Daoy (cell line): ENCODE measurements at regions not wholly inside any gene's neighbourhood (a gene's known extent, or its start where the extent isn't known, plus 50 kb on each side); places are given as distances from the start of the nearest gene placed in this dataset.
A peak's percentile ranks its signal among the peaks of the same experiment; 100 is the strongest.

Source experiments
- DNase-seq: peaks from one replicate; pipeline ENCODE4 v3.0.0-alpha.2; 2015; ENCODE audit warnings: low read depth

GRCh38 chr4:147054228-147054872 is 108.7 kb upstream of the TTC29 start:
- no peak for DNase-seq

GRCh38 chr4:147056940-147057610 is 111.4 kb upstream of the TTC29 start:
- DNase-seq: no peak

- DNase-seq: peak; percentile 14
Observed at GRCh38 chr4:147057611-147058190, 112.0 kb upstream of the TTC29 start.

- no peak for DNase-seq
Observed at GRCh38 chr4:147059064-147059731, 113.5 kb upstream of the TTC29 start.

DNA sequence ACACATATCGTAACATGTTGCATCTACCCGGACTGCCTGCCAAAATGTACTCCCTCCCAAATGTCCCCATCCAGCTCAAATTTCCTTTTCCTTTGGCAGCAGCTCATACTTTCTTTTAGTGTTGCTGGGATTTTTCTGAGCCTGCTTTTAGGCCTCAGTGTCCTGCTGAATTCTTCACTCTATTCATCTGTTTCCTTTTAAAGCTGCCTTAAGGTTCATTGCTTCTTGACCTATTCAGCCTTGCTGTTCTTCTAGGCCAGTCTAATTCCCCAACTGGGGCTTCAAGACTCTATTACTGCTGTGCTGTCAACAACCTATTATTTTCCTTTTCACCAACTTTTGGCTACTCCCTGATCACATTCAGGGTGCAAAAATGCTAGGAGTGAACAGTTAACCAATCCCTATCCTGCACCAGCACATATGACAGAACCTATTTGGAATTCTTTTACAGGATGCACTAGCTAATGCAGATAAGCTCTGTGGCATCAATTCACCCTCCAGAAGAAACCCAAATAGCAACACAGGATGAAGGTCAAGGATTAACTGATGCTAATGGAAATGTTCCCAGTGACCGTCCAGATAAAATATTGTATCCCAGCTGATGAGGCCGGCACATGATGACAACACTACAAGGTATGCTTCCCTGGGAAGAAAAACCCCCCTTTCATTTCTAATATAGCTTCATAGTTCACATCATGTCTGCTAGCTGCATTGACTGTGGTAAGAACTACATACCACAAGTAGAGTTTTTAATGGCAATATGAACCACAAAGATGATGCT is 114.7 kb upstream of the TTC29 start:
- no peak for DNase-seq

DNA sequence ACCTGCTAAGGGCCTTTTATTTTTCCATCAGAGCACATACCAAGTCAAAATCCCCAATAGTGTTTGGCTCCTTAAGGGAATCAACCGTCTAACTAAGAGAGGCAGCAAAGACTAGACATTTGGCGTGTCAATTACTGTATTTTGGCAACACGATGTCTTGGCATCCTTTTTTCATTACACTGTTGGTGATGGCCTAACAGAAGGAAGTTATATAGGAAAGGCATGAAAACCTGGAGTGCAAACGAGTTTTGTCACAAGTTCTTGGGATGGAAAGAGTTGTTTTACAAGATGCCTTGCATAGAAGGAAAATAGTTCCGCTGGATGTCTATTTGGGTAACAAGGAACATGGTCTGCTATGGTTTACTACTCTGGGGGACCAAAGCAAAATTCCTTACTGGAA is 119.2 kb upstream of the TTC29 start:
- DNase-seq: no peak

DNA sequence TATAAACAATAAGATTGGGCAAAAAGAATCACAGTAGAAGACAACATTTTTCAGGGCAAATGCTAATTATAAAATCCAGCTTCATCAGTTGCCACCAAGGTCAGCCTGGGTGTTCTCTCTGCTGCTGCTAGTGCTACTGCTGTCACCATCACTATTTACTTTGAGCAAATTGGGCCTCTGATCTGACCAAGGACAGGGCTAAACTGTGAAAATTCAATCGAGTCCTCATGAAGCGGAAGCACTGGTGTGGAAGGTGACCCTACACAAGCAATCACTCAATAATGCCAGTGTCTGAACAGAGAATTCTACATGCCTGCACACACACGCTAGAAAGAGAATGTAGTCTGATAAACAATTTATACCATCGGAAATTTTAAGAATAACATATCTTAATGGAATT is 122.9 kb upstream of the TTC29 start:
- no peak for DNase-seq

DNA sequence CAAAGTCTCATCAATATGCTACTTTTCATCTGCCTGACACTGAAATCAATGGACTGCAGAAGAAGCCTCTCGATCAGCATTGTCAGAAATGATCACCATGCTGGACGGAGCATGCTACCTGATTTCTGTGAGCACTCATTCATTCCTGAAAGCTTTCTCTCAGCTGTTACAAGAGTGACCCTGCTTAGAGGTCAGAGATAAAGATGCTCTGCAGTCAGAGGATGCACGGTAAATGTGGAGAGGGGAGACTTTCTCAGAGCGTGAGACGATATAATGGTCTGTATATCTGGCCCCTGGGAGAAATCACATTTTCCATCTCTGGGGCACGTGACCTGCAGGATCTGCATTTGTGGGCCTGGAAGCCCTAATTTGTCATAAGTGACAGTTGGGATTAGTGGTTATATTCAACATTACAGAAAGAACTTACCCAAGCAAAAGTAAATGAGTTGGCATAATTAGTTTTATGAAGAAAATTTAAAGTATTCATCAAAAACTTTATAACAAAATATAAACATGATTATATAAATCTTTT is 125.6 kb upstream of the TTC29 start:
- DNase-seq: no peak

DNA sequence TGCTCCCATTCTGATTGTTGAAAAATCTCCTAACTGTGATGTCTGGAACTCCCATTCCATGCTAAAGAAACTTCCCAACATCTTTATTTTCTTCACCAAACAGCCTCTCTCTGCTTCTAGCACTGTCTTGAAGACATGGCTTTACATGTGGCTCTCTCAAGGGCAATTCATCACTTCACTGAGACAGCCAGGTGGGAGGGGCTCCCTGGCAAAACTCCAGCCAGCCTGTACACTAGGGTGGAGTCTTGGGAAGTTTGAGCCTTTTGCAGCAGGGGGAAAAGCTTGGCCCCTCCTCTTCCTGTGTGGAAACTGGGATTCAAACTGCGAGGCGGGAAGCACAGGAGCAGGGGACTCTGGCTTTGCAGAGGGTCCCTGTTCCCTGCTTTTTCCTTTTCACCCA is 130.5 kb upstream of the TTC29 start:
- no peak for DNase-seq

- DNase-seq: no peak
Observed at GRCh38 chr4:147076728-147077127, 131.1 kb upstream of the TTC29 start.

- DNase-seq: no peak
Observed at GRCh38 chr4:147078362-147078761, 132.7 kb upstream of the TTC29 start.

GRCh38 chr4:147078875-147079658 is 133.4 kb upstream of the TTC29 start:
- DNase-seq: peak; percentile 3

DNA sequence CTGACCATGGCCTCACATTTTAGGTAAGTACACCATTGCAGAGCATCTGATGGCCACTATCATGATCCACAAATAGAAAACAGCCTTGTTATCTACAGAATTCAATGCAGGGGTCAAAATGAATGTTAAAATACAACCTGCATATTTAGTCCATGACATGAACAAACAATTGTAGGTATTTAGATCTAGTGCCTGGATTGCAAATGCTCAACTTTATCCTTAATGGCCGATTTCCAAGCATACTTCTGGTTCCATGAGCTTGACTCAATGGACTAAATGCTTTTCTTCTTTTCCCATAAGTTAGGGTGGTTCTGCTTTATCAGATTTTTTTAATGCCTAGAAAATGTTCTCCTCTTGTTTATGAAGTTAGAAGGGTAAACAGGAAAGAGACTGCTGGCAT is 139.2 kb upstream of the TTC29 start:
- DNase-seq: no peak

- DNase-seq: no peak
Observed at GRCh38 chr4:147085781-147086180, 140.1 kb upstream of the TTC29 start.

DNA sequence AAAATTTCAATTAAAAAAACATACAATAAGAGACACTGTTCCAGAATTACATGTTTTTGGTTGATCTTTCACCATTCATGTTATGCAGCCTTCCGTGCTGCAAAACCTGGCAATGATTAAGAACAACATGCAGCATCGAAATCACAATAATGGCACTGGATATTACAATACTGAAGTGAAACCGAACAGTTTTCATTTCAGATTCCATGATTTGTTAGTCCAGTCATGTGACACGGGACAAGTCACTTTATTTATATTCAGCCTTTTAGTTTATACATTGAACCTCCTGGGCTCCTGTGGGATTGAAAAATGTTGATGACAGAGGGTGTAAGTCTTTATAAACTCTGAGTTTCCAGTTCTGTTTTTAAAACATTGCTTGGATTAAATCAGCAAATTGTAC is 142.5 kb upstream of the TTC29 start:
- DNase-seq: no peak

DNA sequence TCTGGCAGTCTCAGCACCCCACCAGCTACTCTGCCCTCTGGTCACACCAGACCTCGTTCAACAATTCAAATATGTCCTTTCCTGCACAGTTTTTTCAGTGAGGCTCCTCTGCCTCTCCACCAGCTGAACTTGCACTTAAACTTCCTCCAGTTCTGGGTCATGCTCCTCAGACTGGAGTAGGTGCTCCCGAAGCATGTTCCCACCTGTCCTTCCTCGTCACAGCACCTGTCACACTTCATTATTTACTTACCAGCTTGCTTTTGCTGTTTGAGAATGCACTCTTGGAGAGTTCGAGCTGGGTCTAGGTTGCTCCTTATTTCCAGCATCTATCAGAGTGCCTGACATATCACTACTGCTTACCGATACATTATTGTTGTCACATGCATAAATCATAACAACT is 144.8 kb upstream of the TTC29 start:
- DNase-seq: no peak

DNA sequence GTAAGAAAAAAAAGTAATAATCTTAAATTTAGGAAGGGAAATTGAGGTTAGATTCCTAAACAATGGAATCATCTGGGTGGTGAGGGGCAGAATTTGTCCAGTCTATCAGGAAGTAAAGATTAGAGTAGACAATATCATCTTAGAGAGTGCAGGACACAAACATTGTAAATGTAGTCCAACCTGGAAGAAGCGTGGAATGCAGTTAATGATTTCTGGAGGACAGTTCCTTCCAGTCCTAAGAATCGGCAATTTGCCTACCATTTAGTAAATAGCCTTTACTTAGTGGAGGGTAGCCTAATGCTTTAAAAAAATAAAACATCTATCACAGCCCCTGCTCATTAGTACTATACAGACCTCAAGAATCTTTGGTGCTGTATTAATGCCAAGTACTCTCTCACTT is 147.5 kb upstream of the TTC29 start:
- DNase-seq: no peak

GRCh38 chr4:147094238-147094637 is 148.6 kb upstream of the TTC29 start:
- no peak for DNase-seq

DNA sequence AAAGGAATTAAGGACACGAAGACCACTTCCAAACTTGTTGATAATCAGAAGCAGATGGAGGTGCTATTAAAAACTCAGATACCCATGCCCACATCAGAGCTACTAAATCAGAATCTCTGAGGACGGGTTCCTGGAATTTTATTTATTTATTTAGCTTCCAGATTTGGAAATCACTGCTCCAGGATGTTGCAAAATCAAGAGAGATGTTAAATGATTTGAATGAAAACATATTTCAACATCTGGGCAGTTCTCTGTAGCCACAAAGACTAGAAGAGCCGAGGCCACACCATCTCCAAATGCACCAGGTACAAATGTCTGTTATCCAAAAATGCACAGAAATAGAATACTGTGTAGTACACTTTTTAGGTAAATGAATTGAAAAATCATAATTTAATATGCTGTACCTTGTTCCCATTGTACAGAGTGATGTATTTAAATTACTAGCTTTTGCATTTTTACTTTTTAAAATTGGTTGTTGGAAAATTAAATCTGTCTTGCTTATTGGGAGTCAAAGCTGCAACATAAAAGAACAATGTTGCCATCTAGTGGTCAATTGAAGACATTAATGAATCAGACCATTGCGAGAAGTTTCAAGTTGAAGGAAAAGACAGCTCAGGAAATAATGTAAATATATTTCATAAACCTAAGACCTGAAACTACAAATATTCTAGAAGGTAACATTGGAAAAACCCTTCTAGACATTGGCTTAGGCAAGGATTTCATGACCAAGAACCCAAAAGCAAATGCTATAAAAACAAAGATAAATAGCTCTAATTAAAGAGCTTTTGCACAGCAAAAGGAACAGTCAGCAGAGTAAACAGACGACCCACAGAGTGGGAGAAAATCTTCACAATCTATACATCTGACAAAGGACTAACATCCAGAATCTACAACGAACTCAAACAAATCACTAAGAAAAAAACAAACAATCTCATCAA is 151.3 kb upstream of the TTC29 start:
- peak; percentile 10 for DNase-seq

GRCh38 chr4:147101678-147102077 is 156.0 kb upstream of the TTC29 start:
- no peak for DNase-seq
